ENCODE measurements at regions not wholly inside any gene's neighbourhood (a gene's known extent, or its start where the extent isn't known, plus 50 kb on each side); places are given as distances from the start of the nearest gene placed in this dataset.

DNA sequence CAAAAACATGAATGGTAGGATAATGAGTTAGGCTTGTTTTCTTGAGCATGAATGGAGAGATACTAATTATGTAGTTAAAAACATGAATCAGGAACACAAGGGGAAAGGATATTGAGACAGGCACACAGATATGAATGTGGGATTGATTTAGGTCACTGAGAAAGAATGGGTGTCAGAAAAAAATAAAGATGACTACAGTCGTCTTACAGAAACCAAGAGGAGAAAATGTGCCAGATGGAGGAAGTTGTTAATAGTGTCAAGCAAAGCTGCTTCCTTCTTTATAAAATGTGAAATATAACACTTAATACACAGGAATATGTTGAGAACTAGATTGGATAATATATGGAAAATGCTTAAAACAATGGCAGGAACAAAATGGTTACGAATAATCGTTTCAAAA is 173.3 kb upstream of the BET1 start:
- ChIA-PET POLR2A (no interaction called here), CTCF (interaction anchor here (0.6 kb wide), 1 partner anchor 17 kb away, joined by 3 read pairs; no protein-coding TSS in a partner anchor)
- H3K9me3 ChIP-seq: peaks cover 10% of the 10 kb centered on the region; the same call in 2 of the 3 replicates
- no peak for FAIRE-seq
- no peak for ATAC-seq
- TF ChIP-seq CBX2 (IDR thresholded peaks at IDR 0.05; ENCODE audit: borderline replicate concordance, low read depth): no peak
- no peak for TF ChIP-seq CHD2 (IDR thresholded peaks at IDR 0.05; ENCODE audit: low read length, partially characterized antibody)
- no peak for TF ChIP-seq CEBPB (IDR thresholded peaks at IDR 0.05)
- H3K27ac ChIP-seq: peak overlapping the region in 1 of 2 experiments; percentile 51; a peak in 2 of 6 replicates
- DNase-seq (ENCODE audit: low read depth in 1 of 2, low spot score in 1 of 2): no peak
- no peak overlapping the region for H3K4me3 ChIP-seq
- H3K4me2 ChIP-seq: no peak overlapping the region
- WGBS (ENCODE audit: missing lambda C conversion rate): 92% methylated on average over 3 of the region's 3 CpGs
- peaks cover 5% of the 10 kb centered on the region; the same call in 2 of the 3 replicates for H3K4me1 ChIP-seq

DNA sequence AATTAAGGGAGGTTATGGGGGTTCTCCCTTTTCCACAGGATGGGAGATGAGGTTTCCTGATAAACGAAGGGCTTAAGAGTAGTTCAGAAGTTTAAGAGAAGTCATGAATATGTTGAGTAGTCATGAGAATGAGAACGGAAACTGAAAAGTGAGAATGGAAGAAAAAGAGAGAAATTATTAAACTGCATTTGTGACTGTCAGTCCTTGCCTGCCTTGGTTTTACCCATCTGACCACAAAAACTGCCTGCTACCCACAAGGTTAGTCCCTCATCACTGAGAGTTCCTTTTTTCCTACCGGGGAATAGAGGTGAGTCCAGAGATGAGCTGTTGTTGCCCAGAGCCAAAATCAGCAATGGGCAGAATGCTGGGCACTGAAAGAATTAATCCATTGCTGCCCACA is 174.1 kb upstream of the BET1 start:
- ChIA-PET POLR2A (no interaction called here), CTCF (interaction anchor here (0.8 kb wide), 1 partner anchor 64 kb away, joined by 3 read pairs; no protein-coding TSS in a partner anchor)
- FAIRE-seq (no peak), ATAC-seq (no peak), DNase-seq (ENCODE audit: low read depth in 1 of 2, low spot score in 1 of 2) (no peak)
- Histone ChIP-seq H3K4me2 (no peak overlapping the region), H3K4me3 (no peak overlapping the region), H3K4me1 (peaks cover 13% of the 10 kb centered on the region), H3K9me3 (peaks cover 10% of the 10 kb centered on the region; the same call in 2 of the 3 replicates), H3K27ac (peak overlapping the region in 1 of 2 experiments; percentile 53; a peak in 3 of 6 replicates)
- TF ChIP-seq FOSB (CRISPR knock-in tag; IDR thresholded peaks at IDR 0.05): no peak
- no peak for TF ChIP-seq CHD2 (IDR thresholded peaks at IDR 0.05; ENCODE audit: low read length, partially characterized antibody)
- no peak for TF ChIP-seq RCOR1 (IDR thresholded peaks at IDR 0.05; ENCODE audit: low read depth, low read length)
- TF ChIP-seq RAD21 (conservative IDR thresholded peaks at IDR 0.05 in 1 of 2, IDR thresholded peaks at IDR 0.05 in 1 of 2): no peak
- no peak for TF ChIP-seq ZSCAN20 (CRISPR knock-in tag; IDR thresholded peaks at IDR 0.05)
- TF ChIP-seq NFE2L2 (conservative IDR thresholded peaks at IDR 0.05; ENCODE audit: low read length): no peak
- 84% methylated on average over 3 of the region's 3 CpGs for WGBS (ENCODE audit: missing lambda C conversion rate)

DNA sequence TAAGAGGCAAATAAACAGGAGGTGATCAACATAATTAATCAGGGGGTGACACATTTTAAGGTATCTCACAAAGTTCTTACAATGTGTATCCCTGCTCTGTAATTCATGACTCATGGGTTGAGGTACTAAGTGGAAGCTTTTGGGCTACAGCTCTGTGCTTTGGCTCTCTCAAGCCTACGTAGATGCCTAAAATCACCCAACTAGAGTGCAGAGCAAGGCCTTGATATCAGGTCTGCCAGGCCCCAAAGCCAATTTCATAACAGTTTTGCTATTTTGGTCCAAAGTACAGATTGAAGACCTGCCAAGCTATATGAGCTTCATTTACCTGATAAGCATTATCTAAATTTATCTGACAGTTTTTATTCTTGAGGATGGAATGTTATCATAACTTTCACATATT is 175.3 kb upstream of the BET1 start:
- ChIA-PET CTCF (interaction anchor here (1.0 kb wide), 1 partner anchor 116 kb away, joined by 3 read pairs; no protein-coding TSS in a partner anchor), POLR2A (no interaction called here)
- ATAC-seq: no peak
- Histone ChIP-seq H3K4me1 (peaks cover 21% of the 10 kb centered on the region), H3K4me3 (no peak overlapping the region), H3K9me3 (peaks cover 10% of the 10 kb centered on the region; the same call in 2 of the 3 replicates), H3K27ac (peak overlapping the region in 1 of 2 experiments; percentile 53; a peak in 3 of 6 replicates), H3K4me2 (no peak overlapping the region)
- 86% methylated on average over 1 of the region's 1 CpG for WGBS (ENCODE audit: missing lambda C conversion rate)
- FAIRE-seq: peak; percentile 43
- DNase-seq (ENCODE audit: low read depth in 1 of 2, low spot score in 1 of 2): no peak
- no peak for TF ChIP-seq RARB (CRISPR knock-in tag; IDR thresholded peaks at IDR 0.05)
- TF ChIP-seq RAD21 (conservative IDR thresholded peaks at IDR 0.05 in 1 of 2, IDR thresholded peaks at IDR 0.05 in 1 of 2): no peak
- no peak for TF ChIP-seq KDM1A (IDR thresholded peaks at IDR 0.05; ENCODE audit: low read depth)
- no peak for TF ChIP-seq SMC3 (IDR thresholded peaks at IDR 0.05)
- TF ChIP-seq BHLHE40 (IDR thresholded peaks at IDR 0.05; ENCODE audit: low read depth, low read length): no peak
- no peak for TF ChIP-seq NPAS2 (CRISPR knock-in tag; IDR thresholded peaks at IDR 0.05; ENCODE audit: borderline replicate concordance)

DNA sequence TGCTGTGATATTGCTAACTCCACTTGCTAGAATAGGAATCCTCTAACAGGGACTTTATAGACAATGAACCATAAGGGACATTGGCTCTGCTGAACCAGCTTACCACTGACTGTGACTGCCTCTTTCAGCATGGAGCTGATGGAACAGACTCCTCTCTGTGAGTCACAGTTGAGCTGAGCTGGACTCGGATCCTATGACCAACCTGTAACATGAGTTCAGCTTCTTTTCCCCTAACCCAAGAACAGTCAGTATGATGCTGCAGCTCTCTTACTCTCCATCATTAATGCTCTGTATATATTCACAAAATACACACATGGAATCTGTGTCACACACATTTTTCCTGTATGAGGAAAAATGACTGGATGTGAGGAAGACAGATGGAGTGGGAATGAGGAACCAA is 177.9 kb upstream of the BET1 start:
- H3K4me2 ChIP-seq: no peak overlapping the region
- ChIA-PET CTCF (interaction anchor here (1.6 to 2.0 kb wide), 2 partner anchors 12 to 467 kb away, joined by 4 to 11 read pairs; no protein-coding TSS in a partner anchor), POLR2A (interaction anchor here (1.2 kb wide), 1 partner anchor 52 kb away, joined by 3 read pairs; no protein-coding TSS in a partner anchor)
- H3K27ac ChIP-seq: peak overlapping the region; percentile 91 to 94
- ATAC-seq (no peak), DNase-seq (ENCODE audit: low read depth in 1 of 2, low spot score in 1 of 2) (peak; percentile 2 to 61), FAIRE-seq (no peak)
- H3K9me3 ChIP-seq: peaks cover 33% of the 10 kb centered on the region
- WGBS (ENCODE audit: missing lambda C conversion rate): 55% methylated on average over 1 of the region's 1 CpG
- H3K4me1 ChIP-seq: peaks cover 23% of the 10 kb centered on the region
- TF ChIP-seq ZSCAN20 (CRISPR knock-in tag; IDR thresholded peaks at IDR 0.05): no peak
- no peak overlapping the region for H3K4me3 ChIP-seq

DNA sequence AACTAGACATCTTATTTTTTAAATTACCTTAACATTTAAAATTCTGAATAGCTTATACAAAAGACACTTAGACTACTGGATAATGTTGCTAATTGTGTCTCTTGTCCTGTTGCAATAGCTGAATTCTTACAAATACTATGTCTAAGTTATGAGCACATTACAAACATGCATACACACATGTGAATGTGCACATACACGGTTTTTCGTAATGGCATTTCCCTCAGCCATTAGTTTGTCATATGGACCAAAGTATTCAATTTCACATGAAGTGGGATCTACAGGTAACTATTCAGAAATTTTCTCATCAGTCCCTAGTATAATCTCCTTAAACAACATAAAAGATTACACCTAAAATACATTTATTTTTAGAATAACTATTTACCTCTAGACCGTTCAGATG is 178.6 kb upstream of the BET1 start:
- no peak overlapping the region; the same call in 2 of the 3 replicates for H3K4me3 ChIP-seq
- 70% methylated on average over 3 of the region's 3 CpGs for WGBS (ENCODE audit: missing lambda C conversion rate)
- ChIA-PET POLR2A (interaction anchor here (1.2 kb wide), 1 partner anchor 53 kb away, joined by 3 read pairs; no protein-coding TSS in a partner anchor), CTCF (interaction anchor here (1.6 to 2.0 kb wide), 2 partner anchors 13 to 467 kb away, joined by 4 to 11 read pairs; no protein-coding TSS in a partner anchor)
- DNase-seq (ENCODE audit: low read depth in 1 of 2, low spot score in 1 of 2) (no peak), FAIRE-seq (no peak), ATAC-seq (no peak)
- H3K9me3 ChIP-seq: peaks cover 39% of the 10 kb centered on the region
- H3K27ac ChIP-seq: peak overlapping the region; percentile 91 to 94
- H3K4me2 ChIP-seq: peak overlapping the region; percentile 60
- peaks cover 23% of the 10 kb centered on the region for H3K4me1 ChIP-seq
- TF ChIP-seq HOXA7 (CRISPR knock-in tag; IDR thresholded peaks at IDR 0.05): 0 out of 2 replicates have a peak, but pooled peaks have one; percentile 13
- TF ChIP-seq, protein P1, sequence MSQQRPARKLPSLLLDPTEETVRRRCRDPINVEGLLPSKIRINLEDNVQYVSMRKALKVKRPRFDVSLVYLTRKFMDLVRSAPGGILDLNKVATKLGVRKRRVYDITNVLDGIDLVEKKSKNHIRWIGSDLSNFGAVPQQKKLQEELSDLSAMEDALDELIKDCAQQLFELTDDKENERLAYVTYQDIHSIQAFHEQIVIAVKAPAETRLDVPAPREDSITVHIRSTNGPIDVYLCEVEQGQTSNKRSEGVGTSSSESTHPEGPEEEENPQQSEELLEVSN (IDR thresholded peaks at IDR 0.05; ENCODE audit: borderline replicate concordance, low read depth): 0 out of 2 replicates have a peak, but pooled peaks have one; percentile 7
- TF ChIP-seq, protein P2, sequence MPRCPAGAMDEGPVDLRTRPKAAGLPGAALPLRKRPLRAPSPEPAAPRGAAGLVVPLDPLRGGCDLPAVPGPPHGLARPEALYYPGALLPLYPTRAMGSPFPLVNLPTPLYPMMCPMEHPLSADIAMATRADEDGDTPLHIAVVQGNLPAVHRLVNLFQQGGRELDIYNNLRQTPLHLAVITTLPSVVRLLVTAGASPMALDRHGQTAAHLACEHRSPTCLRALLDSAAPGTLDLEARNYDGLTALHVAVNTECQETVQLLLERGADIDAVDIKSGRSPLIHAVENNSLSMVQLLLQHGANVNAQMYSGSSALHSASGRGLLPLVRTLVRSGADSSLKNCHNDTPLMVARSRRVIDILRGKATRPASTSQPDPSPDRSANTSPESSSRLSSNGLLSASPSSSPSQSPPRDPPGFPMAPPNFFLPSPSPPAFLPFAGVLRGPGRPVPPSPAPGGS (IDR thresholded peaks at IDR 0.05): no peak
- TF ChIP-seq FOSL2 (IDR thresholded peaks at IDR 0.05): no peak
- TF ChIP-seq FOSL2 (CRISPR knock-in tag; IDR thresholded peaks at IDR 0.05): no peak
